Neural crest cell (in vitro differentiated cells): ENCODE measurements at regions not wholly inside any gene's neighbourhood (a gene's known extent, or its start where the extent isn't known, plus 50 kb on each side); places are given as distances from the start of the nearest gene placed in this dataset.

ENCODE experiments used
- DNase-seq: peaks from one replicate; pipeline ENCODE4 v3.0.0; 2021; ENCODE audit warnings: low read depth, mixed read lengths, low spot score
- H3K27ac Mint-ChIP-seq: one replicate; pipeline ENCODE4 v1.8.0; 2021; ENCODE audit warnings: mild to moderate bottlenecking, mixed read lengths; ENCODE audit not compliant: unreplicated experiment
- H3K27me3 Mint-ChIP-seq: 2 replicates; pipeline ENCODE4 v1.8.0; 2021; ENCODE audit warnings: low read depth, mild to moderate bottlenecking, mixed read lengths
- H3K36me3 Mint-ChIP-seq: 2 replicates; pipeline ENCODE4 v1.8.0; 2021; ENCODE audit warnings: low read depth, mild to moderate bottlenecking, mixed read lengths
- H3K4me1 Mint-ChIP-seq: 2 replicates; pipeline ENCODE4 v1.8.0; 2021; ENCODE audit warnings: mixed read lengths
- H3K4me3 Mint-ChIP-seq: one replicate; pipeline ENCODE4 v1.8.0; 2021; ENCODE audit warnings: mild to moderate bottlenecking, mixed read lengths
- H3K9me3 Mint-ChIP-seq: 2 replicates; pipeline ENCODE4 v1.8.0; 2021; ENCODE audit warnings: mixed read lengths
- CTCF ChIP-seq: fragments of 200-600 bp; sonication (generic); conservative IDR thresholded peaks from 2 replicates; pipeline ENCODE4 v1.5.0; 2021; ENCODE audit warnings: antibody characterized with exemption, mild to moderate bottlenecking

- no peaks in the 10 kb centered on the region for H3K9me3 Mint-ChIP-seq
- TF ChIP-seq CTCF, result no peak
- H3K36me3 Mint-ChIP-seq, result no peaks in the 10 kb centered on the region
- peaks cover 57% of the 10 kb centered on the region for H3K27me3 Mint-ChIP-seq
- no peak overlapping the region for H3K27ac Mint-ChIP-seq
- DNase-seq, result no peak
- no peaks in the 10 kb centered on the region for H3K4me1 Mint-ChIP-seq
- no peak overlapping the region for H3K4me3 Mint-ChIP-seq
Observed at GRCh38 chr12:125684968-125685790, 619.9 kb downstream of the AACS start.

- no peak overlapping the region for H3K4me3 Mint-ChIP-seq
- no peak for TF ChIP-seq CTCF
- no peak overlapping the region for H3K27ac Mint-ChIP-seq
- DNase-seq, result no peak
- no peaks in the 10 kb centered on the region for H3K4me1 Mint-ChIP-seq
- peaks cover 58% of the 10 kb centered on the region for H3K27me3 Mint-ChIP-seq
- no peaks in the 10 kb centered on the region for H3K36me3 Mint-ChIP-seq
- H3K9me3 Mint-ChIP-seq, result no peaks in the 10 kb centered on the region
Observed at GRCh38 chr12:125685915-125686314, 620.7 kb downstream of the AACS start.

- Mint-ChIP-seq H3K27ac (no peak overlapping the region), H3K4me3 (no peak overlapping the region), H3K36me3 (no peaks in the 10 kb centered on the region), H3K27me3 (peaks cover 45% of the 10 kb centered on the region), H3K4me1 (no peaks in the 10 kb centered on the region), H3K9me3 (no peaks in the 10 kb centered on the region)
- DNase-seq, result no peak
- TF ChIP-seq CTCF, result no peak
Observed at GRCh38 chr12:125687403-125687802, 622.2 kb downstream of the AACS start.

- Mint-ChIP-seq H3K4me3 (no peak overlapping the region), H3K36me3 (no peaks in the 10 kb centered on the region), H3K27ac (no peak overlapping the region), H3K4me1 (no peaks in the 10 kb centered on the region), H3K9me3 (no peaks in the 10 kb centered on the region), H3K27me3 (peaks cover 41% of the 10 kb centered on the region)
- no peak for DNase-seq
- no peak for TF ChIP-seq CTCF
Observed at GRCh38 chr12:125687820-125688219, 622.6 kb downstream of the AACS start.

- no peaks in the 10 kb centered on the region for H3K36me3 Mint-ChIP-seq
- no peaks in the 10 kb centered on the region for H3K9me3 Mint-ChIP-seq
- H3K27ac Mint-ChIP-seq, result no peak overlapping the region
- H3K4me1 Mint-ChIP-seq, result no peaks in the 10 kb centered on the region
- DNase-seq, result no peak
- H3K4me3 Mint-ChIP-seq, result no peak overlapping the region
- peaks cover 37% of the 10 kb centered on the region for H3K27me3 Mint-ChIP-seq
- TF ChIP-seq CTCF, result no peak
Observed at GRCh38 chr12:125688223-125688622, 623.0 kb downstream of the AACS start.
